Caco-2 (cell line): ENCODE measurements at regions not wholly inside any gene's neighbourhood (a gene's known extent, or its start where the extent isn't known, plus 50 kb on each side); places are given as distances from the start of the nearest gene placed in this dataset.

ENCODE experiments used
- BruUV-seq: library from RNA; stranded (reverse); fragments of 400-500 nt; replicated peaks from 2 replicates; lab custom pipeline; 2021; lab: Mats Ljungman, UMichigan
- CTCF ChIA-PET: fragments of 300-600 bp; sonication (Branson Sonifier 250); formaldehyde crosslinking; loops from one replicate; lab custom pipeline; 2022; ENCODE audit warnings: antibody characterized with exemption; lab: Charles Lee
- POLR2A ChIA-PET: fragments of 300-600 bp; sonication (Branson Sonifier 250); formaldehyde crosslinking; loops from one replicate; lab custom pipeline; 2022; ENCODE audit warnings: antibody characterized with exemption; lab: Charles Lee
- DNase-seq, 2 experiments: peaks; one replicate each; pipeline versions ENCODE4 v3.0.0 to v3.0.0-alpha.2; 2020 to 2022
- H3K27me3 ChIP-seq: replicated peaks from 2 replicates; pipeline ENCODE4 v1.6.0; 2011; ENCODE audit warnings: low read length; ENCODE audit not compliant: control insufficient read depth, insufficient read depth
- H3K36me3 ChIP-seq: 2 replicates; pipeline ENCODE4 v1.5.1; 2011; ENCODE audit warnings: low read length; ENCODE audit not compliant: control insufficient read depth, insufficient read depth
- H3K4me1 ChIP-seq: fragments of 250-450 bp; sonication (Bioruptor Pico); 2 replicates; pipeline ENCODE4 v1.5.1; 2020; ENCODE audit warnings: mild to moderate bottlenecking
- H3K4me3 ChIP-seq: 2 replicates; pipeline ENCODE4 v1.5.1; 2011; ENCODE audit warnings: low read depth, mild to moderate bottlenecking, control low read depth, low read length
- H3K9me3 ChIP-seq: fragments of 250-450 bp; sonication (Bioruptor Pico); 2 replicates; pipeline ENCODE4 v1.5.1; 2020; ENCODE audit warnings: mild to moderate bottlenecking, moderate library complexity
- H3K27ac Mint-ChIP-seq: one replicate; pipeline ENCODE4 v1.8.0; 2022; ENCODE audit warnings: mixed read lengths; ENCODE audit not compliant: unreplicated experiment
- H3K27me3 Mint-ChIP-seq: one replicate; pipeline ENCODE4 v1.8.0; 2022; ENCODE audit warnings: mixed read lengths; ENCODE audit not compliant: insufficient read depth, unreplicated experiment
- H3K36me3 Mint-ChIP-seq: one replicate; pipeline ENCODE4 v1.8.0; 2022; ENCODE audit warnings: mild to moderate bottlenecking, mixed read lengths; ENCODE audit not compliant: insufficient read depth, unreplicated experiment
- H3K4me1 Mint-ChIP-seq: one replicate; pipeline ENCODE4 v1.8.0; 2022; ENCODE audit warnings: low read depth, mixed read lengths; ENCODE audit not compliant: unreplicated experiment
- H3K4me3 Mint-ChIP-seq: one replicate; pipeline ENCODE4 v1.8.0; 2022; ENCODE audit warnings: mild to moderate bottlenecking, moderate library complexity, mixed read lengths; ENCODE audit not compliant: unreplicated experiment
- H3K9me3 Mint-ChIP-seq: one replicate; pipeline ENCODE4 v1.8.0; 2022; ENCODE audit warnings: mixed read lengths; ENCODE audit not compliant: unreplicated experiment
- CTCF ChIP-seq, 2 experiments: fragments of 200-600 bp in 1 of 2; IDR thresholded peaks; 1 replicate in 1 of 2; 2 replicates in 1 of 2; pipeline versions ENCODE4 v1.5.1 to v1.8.0; 2011 to 2022; ENCODE audit warnings: antibody characterized with exemption in 1 of 2, control low read depth in 1 of 2, inconsistent platforms in 1 of 2, low read depth in 1 of 2, low read length in 1 of 2, mild to moderate bottlenecking in 1 of 2, moderate library complexity in 1 of 2; ENCODE audit not compliant: insufficient read depth in 1 of 2, severe bottlenecking in 1 of 2, unreplicated experiment in 1 of 2
- intact Hi-C: fragments of 100-400 bp; cut with micrococcal nuclease; formaldehyde crosslinking; loops from one replicate; pipeline ENCODE4 v1.10.0; 2022; ENCODE audit not compliant: unreplicated experiment

- no peak for DNase-seq
- Histone ChIP-seq H3K27me3 (no peaks in the 10 kb centered on the region), H3K4me3 (no peak overlapping the region), H3K4me1 (no peaks in the 10 kb centered on the region), H3K36me3 (no peaks in the 10 kb centered on the region), H3K9me3 (no peaks in the 10 kb centered on the region)
- Mint-ChIP-seq H3K9me3 (no peaks in the 10 kb centered on the region), H3K27ac (no peak overlapping the region), H3K4me3 (no peak overlapping the region), H3K4me1 (no peaks in the 10 kb centered on the region), H3K27me3 (no peaks in the 10 kb centered on the region), H3K36me3 (no peaks in the 10 kb centered on the region)
- POLR2A ChIA-PET = no interaction called here
- BruUV-seq = no TSS peak
- intact Hi-C loops = loop anchor here (10.0 kb wide), 1 partner anchor 132 kb away; no protein-coding TSS in a partner anchor
- TF ChIP-seq CTCF (IDR thresholded peaks at IDR 0.05; ENCODE audit: insufficient read depth in 1 of 2, low read depth in 1 of 2, low read length in 1 of 2, severe bottlenecking in 1 of 2, unreplicated experiment in 1 of 2) = no peak
- CTCF ChIA-PET = no interaction called here
Observed at GRCh38 chr1:90856463-90857007, 139.4 kb upstream of the BARHL2 start.

- H3K27ac Mint-ChIP-seq = no peak overlapping the region
- TF ChIP-seq CTCF (IDR thresholded peaks at IDR 0.05; ENCODE audit: insufficient read depth in 1 of 2, low read depth in 1 of 2, low read length in 1 of 2, severe bottlenecking in 1 of 2, unreplicated experiment in 1 of 2) = no peak
- no peak overlapping the region for H3K4me3 ChIP-seq
- H3K4me1 Mint-ChIP-seq = no peaks in the 10 kb centered on the region
- DNase-seq = no peak
- H3K27me3 Mint-ChIP-seq = no peaks in the 10 kb centered on the region
- H3K9me3 ChIP-seq = no peaks in the 10 kb centered on the region
- intact Hi-C loops = loop anchor here (10.0 kb wide), 1 partner anchor 130 kb away; no protein-coding TSS in a partner anchor
- POLR2A ChIA-PET = no interaction called here
- H3K36me3 ChIP-seq = no peaks in the 10 kb centered on the region
- H3K4me1 ChIP-seq = no peaks in the 10 kb centered on the region
- no peaks in the 10 kb centered on the region for H3K36me3 Mint-ChIP-seq
- CTCF ChIA-PET = no interaction called here
- BruUV-seq = no TSS peak
- no peaks in the 10 kb centered on the region for H3K9me3 Mint-ChIP-seq
- no peaks in the 10 kb centered on the region for H3K27me3 ChIP-seq
- no peak overlapping the region for H3K4me3 Mint-ChIP-seq
Observed at GRCh38 chr1:90854397-90854924, 137.4 kb upstream of the BARHL2 start.

- Histone ChIP-seq H3K4me1 (no peaks in the 10 kb centered on the region), H3K27me3 (no peaks in the 10 kb centered on the region), H3K4me3 (peak overlapping the region; percentile 37), H3K36me3 (no peaks in the 10 kb centered on the region), H3K9me3 (no peaks in the 10 kb centered on the region)
- no peaks in the 10 kb centered on the region for H3K4me1 Mint-ChIP-seq
- POLR2A ChIA-PET = no interaction called here
- no peak for DNase-seq
- BruUV-seq = no TSS peak
- peak overlapping the region; percentile 77 for H3K4me3 Mint-ChIP-seq
- no peaks in the 10 kb centered on the region for H3K9me3 Mint-ChIP-seq
- CTCF ChIA-PET = interaction anchor here (0.6 to 1.1 kb wide), 4 partner anchors 75 to 598 kb away, joined by 3 to 8 read pairs (median 4); no protein-coding TSS in a partner anchor
- H3K27me3 Mint-ChIP-seq = no peaks in the 10 kb centered on the region
- TF ChIP-seq CTCF (IDR thresholded peaks at IDR 0.05; ENCODE audit: insufficient read depth in 1 of 2, low read depth in 1 of 2, low read length in 1 of 2, severe bottlenecking in 1 of 2, unreplicated experiment in 1 of 2) = no peak
- H3K36me3 Mint-ChIP-seq = no peaks in the 10 kb centered on the region
- intact Hi-C loops = loop anchor here (2.0 to 10.0 kb wide), 2 partner anchors 113 to 127 kb away; no protein-coding TSS in a partner anchor
- no peak overlapping the region for H3K27ac Mint-ChIP-seq
Observed at GRCh38 chr1:90851711-90852050, 134.6 kb upstream of the BARHL2 start.
